Left lung (tissue), 4 donors: ENCODE measurements at regions not wholly inside any gene's neighbourhood (a gene's known extent, or its start where the extent isn't known, plus 50 kb on each side); places are given as distances from the start of the nearest gene placed in this dataset.

Source experiments
- ATAC-seq: fragments of 200-7000 bp; cut with Tn5 transposase; one replicate; pipeline ENCODE4 v1.9.1; 2020; ENCODE audit warnings: moderate library complexity
- DNase-seq, 4 donors: peaks; one replicate each; pipeline ENCODE4 v3.0.0-alpha.2; 2013 to 2020
- H3K27ac ChIP-seq, 2 donors: fragments of 200-600 bp; sonication (generic) in 1 of 2; one replicate each; pipeline versions ENCODE4 v1.5.0 to v1.8.0; 2020 to 2021
- H3K27me3 ChIP-seq, 2 donors: fragments of 200-600 bp; sonication (generic) in 1 of 2; one replicate each; pipeline versions ENCODE4 v1.5.0 to v1.8.0; 2020 to 2021
- H3K36me3 ChIP-seq, 2 donors: fragments of 200-600 bp; sonication (generic) in 1 of 2; one replicate each; pipeline versions ENCODE4 v1.5.0 to v1.8.0; 2020 to 2021
- H3K4me1 ChIP-seq, 2 donors: fragments of 200-600 bp; one replicate each; pipeline ENCODE4 v1.8.0; 2021
- H3K4me3 ChIP-seq, 2 donors: fragments of 200-600 bp; sonication (generic) in 1 of 2; one replicate each; pipeline versions ENCODE4 v1.5.0 to v1.8.0; 2020 to 2021; ENCODE audit warnings: mild to moderate bottlenecking in 1 of 2
- H3K9me3 ChIP-seq, 2 donors: fragments of 200-600 bp; sonication (generic) in 1 of 2; one replicate each; pipeline versions ENCODE4 v1.5.0 to v1.8.0; 2020 to 2021
- intact Hi-C, 2 donors: fragments of 100-400 bp; cut with DNase I; formaldehyde crosslinking; loops; one replicate each; pipeline versions ENCODE4 v1.11.2 to v1.14.2; 2022
- TF ChIP-seq, protein P1 (sequence below), 2 donors: fragments of 200-600 bp; sonication (generic) in 1 of 2; IDR thresholded peaks; one replicate each; pipeline versions ENCODE4 v1.5.0 to v1.8.0; 2021; ENCODE audit warnings: antibody characterized with exemption in 2 of 2
- donor health status: DM: no; HTN: yes; CAD: no.
- donor health status: DM: no; HTN: no; CAD: no.

DNA sequence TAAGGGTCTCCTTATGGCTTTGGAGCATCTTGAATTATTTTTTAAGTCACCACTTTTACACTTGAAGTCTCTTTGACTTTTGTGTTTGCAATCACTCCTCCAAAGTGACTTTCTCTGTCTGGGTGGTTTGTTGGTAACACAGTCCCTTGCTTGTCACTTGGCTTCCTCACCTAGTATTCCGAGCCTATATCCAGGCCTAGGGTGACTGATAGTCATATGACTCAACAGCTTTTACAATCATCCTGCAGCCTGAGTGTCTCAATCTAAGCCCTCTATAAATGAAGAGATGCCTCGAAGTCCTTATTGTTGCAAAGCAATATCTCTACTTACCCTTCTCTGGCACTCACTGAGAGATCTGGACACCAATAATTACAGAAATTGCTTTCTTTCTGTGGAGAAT is 53.9 kb upstream of the SETBP1 start:
- no peaks in the 10 kb centered on the region for H3K27me3 ChIP-seq
- no peaks in the 10 kb centered on the region for H3K36me3 ChIP-seq
- no peaks in the 10 kb centered on the region for H3K9me3 ChIP-seq
- H3K27ac ChIP-seq = no peak overlapping the region
- intact Hi-C loops = no loop called here
- H3K4me3 ChIP-seq = no peak overlapping the region
- no peak for ATAC-seq
- H3K4me1 ChIP-seq = no peaks in the 10 kb centered on the region
- TF ChIP-seq, protein P1, sequence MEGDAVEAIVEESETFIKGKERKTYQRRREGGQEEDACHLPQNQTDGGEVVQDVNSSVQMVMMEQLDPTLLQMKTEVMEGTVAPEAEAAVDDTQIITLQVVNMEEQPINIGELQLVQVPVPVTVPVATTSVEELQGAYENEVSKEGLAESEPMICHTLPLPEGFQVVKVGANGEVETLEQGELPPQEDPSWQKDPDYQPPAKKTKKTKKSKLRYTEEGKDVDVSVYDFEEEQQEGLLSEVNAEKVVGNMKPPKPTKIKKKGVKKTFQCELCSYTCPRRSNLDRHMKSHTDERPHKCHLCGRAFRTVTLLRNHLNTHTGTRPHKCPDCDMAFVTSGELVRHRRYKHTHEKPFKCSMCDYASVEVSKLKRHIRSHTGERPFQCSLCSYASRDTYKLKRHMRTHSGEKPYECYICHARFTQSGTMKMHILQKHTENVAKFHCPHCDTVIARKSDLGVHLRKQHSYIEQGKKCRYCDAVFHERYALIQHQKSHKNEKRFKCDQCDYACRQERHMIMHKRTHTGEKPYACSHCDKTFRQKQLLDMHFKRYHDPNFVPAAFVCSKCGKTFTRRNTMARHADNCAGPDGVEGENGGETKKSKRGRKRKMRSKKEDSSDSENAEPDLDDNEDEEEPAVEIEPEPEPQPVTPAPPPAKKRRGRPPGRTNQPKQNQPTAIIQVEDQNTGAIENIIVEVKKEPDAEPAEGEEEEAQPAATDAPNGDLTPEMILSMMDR (IDR thresholded peaks at IDR 0.05) = no peak
- no peak for DNase-seq

DNA sequence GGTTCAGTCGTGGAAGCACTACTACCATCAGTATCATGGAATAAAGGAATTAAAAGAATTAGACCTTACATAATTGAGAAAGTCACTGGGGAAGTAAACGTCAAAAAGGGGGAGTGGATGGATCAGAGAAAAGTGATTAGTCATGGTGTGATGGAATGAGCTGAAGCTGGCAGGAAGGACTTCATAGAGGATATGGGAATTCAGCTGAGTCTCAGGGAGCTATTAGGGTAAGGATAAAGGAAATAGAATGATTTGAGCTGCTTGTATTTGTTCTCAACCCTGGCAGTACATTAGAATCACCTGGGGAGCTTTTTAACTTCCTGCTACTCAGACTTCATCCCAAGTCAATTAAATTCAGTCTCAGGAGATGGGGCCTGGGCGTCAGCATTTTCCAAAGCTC is 53.4 kb upstream of the SETBP1 start:
- H3K36me3 ChIP-seq = no peaks in the 10 kb centered on the region
- TF ChIP-seq, protein P1 (IDR thresholded peaks at IDR 0.05) = no peak

DNA sequence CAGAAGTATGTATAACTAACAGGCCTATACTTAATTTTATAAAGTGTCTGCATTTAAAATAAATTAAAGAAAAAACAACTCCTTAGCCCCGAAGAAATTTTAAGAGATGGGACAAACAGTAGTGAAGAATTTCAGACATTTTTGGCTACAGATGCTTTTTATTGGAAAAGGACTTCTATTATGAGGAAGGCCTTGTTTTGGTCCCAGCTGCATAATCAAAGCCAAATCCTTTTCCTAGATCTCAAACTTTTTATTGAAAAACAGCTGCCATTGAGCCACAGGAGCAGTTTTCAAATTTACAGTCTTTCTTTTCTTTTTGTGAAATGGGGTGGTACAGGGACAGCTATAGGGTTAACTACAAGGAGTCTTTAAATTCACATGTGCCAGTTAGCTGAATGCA is 51.3 kb upstream of the SETBP1 start:
- TF ChIP-seq, protein P1 (IDR thresholded peaks at IDR 0.05) = no peak
- H3K4me3 ChIP-seq = no peak overlapping the region
- no peaks in the 10 kb centered on the region for H3K27me3 ChIP-seq
- no peak overlapping the region for H3K27ac ChIP-seq
- ATAC-seq = no peak
- H3K9me3 ChIP-seq = no peaks in the 10 kb centered on the region
- H3K4me1 ChIP-seq = no peaks in the 10 kb centered on the region
- intact Hi-C loops = no loop called here
- DNase-seq = no peak
- no peaks in the 10 kb centered on the region for H3K36me3 ChIP-seq

More for the DNA sequence above, 53.4 kb upstream of the SETBP1 start:
- H3K27me3 ChIP-seq = no peaks in the 10 kb centered on the region
- no peak for ATAC-seq
- no peaks in the 10 kb centered on the region for H3K4me1 ChIP-seq
- no peak overlapping the region for H3K27ac ChIP-seq
- DNase-seq = no peak
- H3K4me3 ChIP-seq = no peak overlapping the region
- intact Hi-C loops = no loop called here
- no peaks in the 10 kb centered on the region for H3K9me3 ChIP-seq

DNA sequence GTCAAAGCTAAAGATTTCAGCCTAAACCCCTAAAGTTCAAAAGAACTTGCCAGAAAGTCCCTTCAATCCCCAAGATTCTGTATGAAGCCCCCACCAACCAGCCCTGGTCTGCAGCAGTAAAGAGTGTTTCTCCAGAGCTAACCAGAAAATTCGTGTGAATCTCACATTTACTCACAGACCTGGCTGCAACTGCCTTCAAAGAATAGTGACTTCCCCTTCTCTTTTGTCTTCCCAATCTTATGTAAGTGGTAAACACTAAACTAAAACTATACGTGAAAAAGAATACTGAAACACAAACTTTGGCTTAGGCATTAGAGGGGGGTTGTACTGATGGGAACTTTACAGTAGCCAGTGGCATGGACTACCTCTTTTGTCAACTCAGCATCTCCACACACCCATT is 50.6 kb upstream of the SETBP1 start:
- Histone ChIP-seq H3K27ac (no peak overlapping the region), H3K36me3 (no peaks in the 10 kb centered on the region), H3K9me3 (no peaks in the 10 kb centered on the region), H3K4me3 (no peak overlapping the region), H3K4me1 (no peaks in the 10 kb centered on the region), H3K27me3 (no peaks in the 10 kb centered on the region)
- intact Hi-C loops = no loop called here
- TF ChIP-seq, protein P1 (IDR thresholded peaks at IDR 0.05) = no peak
- ATAC-seq (no peak), DNase-seq (no peak)
